Fibroblast of skin of left biceps (primary cell): ENCODE measurements at regions not wholly inside any gene's neighbourhood (a gene's known extent, or its start where the extent isn't known, plus 50 kb on each side); places are given as distances from the start of the nearest gene placed in this dataset.
A peak's percentile ranks its signal among the peaks of the same experiment; 100 is the strongest.
"Not testable (repeated sequence)": the region's sequence is repeated elsewhere in the genome, so short reads cannot be mapped to it uniquely, and the experiment has no call there.

Source experiments
- DNase-seq, 2 experiments: peaks; one replicate each; pipeline ENCODE4 v3.0.0-alpha.2; 2013; ENCODE audit warnings: low read depth in 2 of 2

DNA sequence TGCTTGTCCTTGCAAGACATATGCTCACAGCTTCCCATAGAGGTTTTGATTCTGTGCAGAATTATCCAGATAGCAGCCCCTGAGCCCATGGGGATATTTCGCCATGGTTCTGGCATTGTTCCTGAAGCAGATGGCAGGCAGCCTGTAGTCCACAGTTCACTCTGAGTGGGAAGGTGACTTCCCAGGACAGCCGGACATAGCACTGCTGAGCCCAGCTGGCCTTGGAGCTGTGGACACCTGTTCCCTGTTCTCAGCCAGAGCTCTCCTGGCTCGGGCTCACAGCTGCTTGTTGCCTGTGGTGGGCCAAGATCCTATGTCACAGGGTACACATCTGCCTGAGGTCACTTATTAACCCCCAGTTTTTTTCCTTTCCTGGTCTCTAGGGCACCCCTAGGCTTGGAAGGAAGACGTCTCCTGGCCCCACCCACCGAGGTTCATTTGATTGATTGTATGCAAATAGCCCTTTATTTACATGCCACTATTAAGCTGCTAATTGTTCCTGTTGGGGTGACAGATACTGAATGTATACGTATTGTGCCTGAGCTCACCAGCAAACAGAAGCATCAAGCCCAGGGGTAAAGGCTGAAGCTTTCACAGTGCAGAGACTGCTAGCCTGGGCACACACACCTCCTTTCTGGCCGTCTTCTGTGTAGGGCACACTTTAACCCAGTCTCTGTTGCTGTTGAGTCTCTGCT, 96.6 kb upstream of the DMRT1 start:
- no peak for DNase-seq

GRCh38 chr9:745761-746380, 95.6 kb upstream of the DMRT1 start:
- no peak for DNase-seq

DNA sequence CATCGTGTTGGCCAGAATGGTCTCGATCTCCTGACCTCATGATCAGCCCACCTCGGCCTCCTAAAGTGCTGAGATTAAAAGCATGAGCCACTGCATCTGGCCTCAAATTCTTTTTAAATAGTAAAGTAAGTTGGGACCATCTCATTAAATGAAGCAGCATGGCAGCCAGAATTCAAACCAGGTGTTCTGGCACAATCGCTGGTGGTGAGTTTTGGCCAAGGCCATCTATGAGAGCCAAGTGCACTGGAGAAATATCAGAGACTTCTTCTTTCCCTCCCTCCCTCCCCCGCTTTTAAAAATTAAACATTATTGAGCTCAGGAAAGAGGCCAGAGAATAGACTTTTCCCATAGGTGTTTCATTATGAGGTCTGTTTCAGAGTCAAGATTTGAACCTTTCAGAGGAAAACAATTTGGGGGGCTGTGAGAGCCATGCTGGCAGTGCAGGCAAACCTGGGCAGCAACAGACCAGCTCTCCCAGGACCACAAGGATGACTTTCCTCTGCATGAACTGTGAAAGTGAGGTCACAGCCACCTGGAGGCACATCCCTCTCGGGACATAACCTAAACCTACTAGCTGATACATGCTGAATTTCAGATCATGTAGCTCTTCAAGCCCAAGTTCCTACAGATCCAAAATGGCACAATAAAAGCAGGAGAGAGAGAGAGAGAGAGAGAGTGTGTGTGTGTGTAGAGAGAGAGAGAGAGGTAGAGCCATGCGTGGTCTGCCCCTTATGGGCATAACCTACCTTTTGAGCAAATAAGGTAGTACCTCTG, 94.6 kb upstream of the DMRT1 start:
- DNase-seq = no peak

GRCh38 chr9:747567-747966, 93.9 kb upstream of the DMRT1 start:
- no peak for DNase-seq

GRCh38 chr9:748861-749497, 92.5 kb upstream of the DMRT1 start:
- DNase-seq = no peak

- no peak for DNase-seq
Observed at GRCh38 chr9:749716-750115, 91.8 kb upstream of the DMRT1 start.

- DNase-seq = no peak
Observed at GRCh38 chr9:750249-750967, 91.1 kb upstream of the DMRT1 start.

DNA sequence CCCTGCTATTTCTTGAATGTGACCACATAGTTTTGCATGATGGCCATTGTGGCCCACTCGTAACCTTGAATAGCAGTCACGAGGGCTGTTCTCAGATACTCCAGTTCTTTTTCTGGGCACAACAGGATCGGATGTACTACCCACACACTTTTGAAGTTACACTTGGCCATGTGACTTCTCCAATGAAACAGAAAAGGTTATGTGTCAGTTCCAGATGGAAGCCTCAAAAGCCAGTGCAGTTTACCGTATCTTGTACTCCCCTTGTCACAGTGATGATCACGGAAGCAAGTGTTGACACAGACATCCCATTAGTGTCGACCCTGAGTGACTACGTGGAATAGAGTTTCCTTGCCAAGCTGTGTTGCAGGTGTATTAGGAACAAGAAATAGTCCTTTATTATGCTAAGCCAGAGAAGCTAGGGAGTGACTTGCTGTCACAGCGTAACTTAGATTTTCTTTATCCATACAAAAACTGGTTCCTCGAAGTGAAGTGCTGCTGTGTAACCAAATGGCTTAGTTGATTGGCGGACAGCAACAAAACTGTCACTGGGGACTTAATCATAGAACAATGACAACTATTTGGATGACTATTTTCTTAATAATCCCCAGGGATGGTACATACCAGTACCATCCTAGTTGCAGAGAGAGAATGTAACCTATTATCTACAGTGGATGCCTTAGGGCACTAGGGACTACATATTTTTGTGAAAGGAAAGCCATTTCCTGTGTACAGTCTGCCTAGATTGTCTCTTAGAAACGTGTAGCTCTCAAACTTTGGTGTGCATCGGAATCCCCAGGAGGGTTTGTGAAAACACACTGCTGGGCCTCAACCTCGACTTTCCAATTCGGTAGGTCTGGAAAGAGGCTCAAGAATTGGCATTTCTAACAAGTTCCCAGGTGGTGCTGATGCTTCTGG, 90.1 kb upstream of the DMRT1 start:
- no peak for DNase-seq

- peak; percentile 75 to 82 for DNase-seq
Observed at GRCh38 chr9:752201-752600, 89.3 kb upstream of the DMRT1 start.

GRCh38 chr9:752681-753200, 88.8 kb upstream of the DMRT1 start:
- DNase-seq = no peak

- DNase-seq = not testable (repeated sequence)
Observed at GRCh38 chr9:753734-754133, 87.8 kb upstream of the DMRT1 start.

DNA sequence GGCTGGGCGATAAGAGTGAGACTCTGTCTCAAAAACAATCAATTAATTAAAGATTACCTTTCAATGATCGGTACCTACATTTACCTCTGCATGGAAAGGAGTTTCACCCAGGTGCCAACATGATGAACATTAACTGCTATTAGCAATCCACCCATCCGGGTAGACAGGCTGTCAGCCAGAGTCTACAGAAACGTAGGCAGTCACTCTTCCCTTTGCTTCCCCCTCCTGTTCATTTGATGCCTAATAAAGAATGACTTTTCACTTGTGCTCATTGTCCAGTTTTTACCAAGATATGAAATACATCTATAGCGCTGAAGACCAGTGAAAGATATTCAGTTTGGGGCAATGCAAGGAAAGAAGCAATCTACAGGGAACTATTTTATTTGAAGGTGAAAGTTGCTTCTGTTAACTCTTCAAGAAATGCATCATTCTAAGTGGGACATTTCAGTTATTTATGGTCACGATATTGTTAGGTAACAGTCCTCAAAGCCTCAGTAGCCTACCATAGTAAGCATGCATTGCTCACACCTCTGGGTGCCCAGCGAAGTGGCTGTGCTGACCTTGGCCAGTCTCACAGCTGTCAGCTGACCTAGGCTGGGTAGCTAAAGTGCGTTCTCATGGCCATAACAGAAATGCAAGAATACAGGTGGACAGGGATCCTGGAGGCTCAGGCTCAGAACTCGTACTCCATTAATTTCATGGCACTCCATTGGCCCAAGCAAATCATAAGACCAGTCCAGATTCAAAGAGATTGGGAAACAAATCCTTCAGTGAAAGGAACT, 87.2 kb upstream of the DMRT1 start:
- no peak for DNase-seq

DNA sequence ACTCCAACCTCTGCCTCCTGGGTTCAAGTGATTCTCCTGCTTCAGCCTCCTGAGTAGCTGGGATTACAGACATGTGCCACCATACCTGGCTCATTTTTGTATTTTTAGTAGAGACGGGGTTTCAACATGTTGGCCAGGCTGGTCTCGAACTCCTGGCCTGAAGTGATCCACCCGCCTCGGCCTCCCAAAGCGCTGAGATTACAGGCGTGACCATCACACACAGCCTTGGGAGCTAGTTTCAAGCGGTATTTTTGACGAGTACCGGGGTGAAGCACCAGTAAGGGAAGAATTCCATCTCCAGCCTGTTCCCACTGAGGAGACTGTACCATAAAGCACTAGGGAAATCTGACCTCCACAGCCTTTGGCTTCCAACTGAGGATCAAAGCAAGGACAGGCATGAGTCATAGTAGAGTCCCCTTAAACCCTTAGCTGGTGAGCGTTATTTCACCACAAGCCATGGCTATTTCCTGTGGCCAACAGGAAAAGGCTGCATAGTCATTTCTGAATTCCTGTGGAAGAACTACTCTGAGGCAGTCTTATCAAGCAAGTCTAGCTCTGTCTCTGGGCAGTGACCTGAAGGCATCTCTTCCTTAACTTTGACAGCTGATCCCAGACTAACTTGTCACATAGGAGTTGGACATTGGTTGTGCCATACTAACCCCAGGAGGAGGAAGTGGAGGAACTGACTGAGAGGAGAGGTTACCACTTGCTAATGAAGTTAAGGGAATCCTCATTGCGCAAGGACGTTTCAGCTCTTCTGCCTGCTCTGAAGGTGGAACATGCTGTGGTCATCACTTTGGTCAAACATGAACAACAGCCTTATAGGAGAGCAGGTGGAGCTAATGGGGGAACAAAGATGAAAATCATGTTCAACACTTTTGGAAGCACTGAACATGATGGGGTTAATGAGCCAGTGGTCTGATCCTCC, 85.8 kb upstream of the DMRT1 start:
- DNase-seq = no peak

DNA sequence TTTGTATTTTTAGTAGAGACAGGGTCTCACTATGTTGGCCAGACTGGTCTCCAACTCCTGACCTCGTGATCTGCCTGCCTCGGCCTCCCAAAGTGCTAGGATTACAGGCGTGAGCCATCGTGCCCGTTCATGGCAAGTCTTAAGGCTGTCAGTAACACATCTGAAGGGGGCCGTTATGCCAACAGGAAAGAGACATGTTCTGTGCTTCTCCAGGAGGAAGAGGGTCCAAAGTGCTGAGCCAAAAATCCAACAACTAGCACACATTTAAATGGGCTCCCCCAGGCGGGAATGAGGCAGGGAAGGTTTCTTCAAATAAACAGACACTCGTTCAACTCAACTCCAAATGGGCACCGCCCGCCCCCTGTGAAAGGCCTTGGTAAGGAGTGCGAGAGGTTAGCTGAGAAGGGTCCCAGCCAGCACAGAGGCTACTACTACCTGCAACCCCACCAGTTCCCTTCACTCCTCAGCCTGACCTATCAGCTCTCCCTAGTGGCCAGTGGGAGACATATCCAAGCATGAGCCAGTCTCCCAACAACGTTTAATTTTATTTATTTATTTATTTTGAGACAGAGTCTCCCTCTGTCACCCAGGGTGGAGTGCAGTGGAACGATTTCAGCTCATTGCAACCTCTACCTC, 84.1 kb upstream of the DMRT1 start:
- DNase-seq = no peak

GRCh38 chr9:758146-758545, 83.4 kb upstream of the DMRT1 start:
- no peak for DNase-seq

DNA sequence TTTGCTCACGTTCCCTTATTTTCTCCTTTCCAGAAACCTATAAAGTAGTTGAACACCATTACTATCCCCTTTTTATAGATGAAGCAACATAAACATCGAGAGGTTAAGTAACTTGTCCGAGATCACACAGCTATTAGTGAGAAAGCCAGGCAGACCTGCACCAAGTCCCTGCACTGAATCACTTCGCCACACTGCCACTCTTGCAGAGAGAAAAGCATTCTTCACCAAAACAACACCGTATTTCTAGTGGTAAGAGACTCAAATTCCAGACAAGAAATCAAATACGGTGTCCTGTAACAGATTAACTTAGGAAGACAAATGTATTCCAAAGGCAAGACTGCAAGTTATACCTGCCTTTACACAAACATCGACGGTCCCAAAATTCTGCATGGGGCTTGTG, 82.0 kb upstream of the DMRT1 start:
- DNase-seq = no peak

- DNase-seq = no peak
Observed at GRCh38 chr9:759983-760736, 81.3 kb upstream of the DMRT1 start.
